T-helper 1 cell treated with Interleukin-12 subunit alpha and Interleukin-12 subunit beta and Interleukin-4 antibody, amounts not matched to agents 30 μg/mL and 1 μg/mL, for 36 hours (primary cell): ENCODE measurements at regions not wholly inside any gene's neighbourhood (a gene's known extent, or its start where the extent isn't known, plus 50 kb on each side); places are given as distances from the start of the nearest gene placed in this dataset.
"Not testable (repeated sequence)": the region's sequence is repeated elsewhere in the genome, so short reads cannot be mapped to it uniquely, and the experiment has no call there.

ENCODE experiments used
- H3K27ac Mint-ChIP-seq: one replicate; pipeline ENCODE4 v1.8.0; 2021; ENCODE audit warnings: mild to moderate bottlenecking, mixed read lengths
- H3K27me3 Mint-ChIP-seq: one replicate; pipeline ENCODE4 v1.8.0; 2021; ENCODE audit warnings: low read depth, mixed read lengths
- H3K36me3 Mint-ChIP-seq: one replicate; pipeline ENCODE4 v1.8.0; 2021; ENCODE audit warnings: low read depth, mixed read lengths
- H3K4me1 Mint-ChIP-seq: one replicate; pipeline ENCODE4 v1.8.0; 2021; ENCODE audit warnings: low read depth, mixed read lengths
- H3K4me3 Mint-ChIP-seq: one replicate; pipeline ENCODE4 v1.8.0; 2021; ENCODE audit warnings: mild to moderate bottlenecking, moderate library complexity, mixed read lengths
- H3K9me3 Mint-ChIP-seq: one replicate; pipeline ENCODE4 v1.8.0; 2021; ENCODE audit warnings: mixed read lengths

- Mint-ChIP-seq H3K4me3 (no peak overlapping the region), H3K36me3 (no peaks in the 10 kb centered on the region), H3K27ac (no peak overlapping the region), H3K4me1 (no peaks in the 10 kb centered on the region), H3K27me3 (no peaks in the 10 kb centered on the region), H3K9me3 (no peaks in the 10 kb centered on the region)
Measured at GRCh38 chr1:3981746-3982505, 81.9 kb upstream of the C1orf174 start.

- no peaks in the 10 kb centered on the region for H3K36me3 Mint-ChIP-seq
- H3K27ac Mint-ChIP-seq = no peak overlapping the region
- no peaks in the 10 kb centered on the region for H3K4me1 Mint-ChIP-seq
- no peaks in the 10 kb centered on the region for H3K27me3 Mint-ChIP-seq
- H3K9me3 Mint-ChIP-seq = no peaks in the 10 kb centered on the region
- H3K4me3 Mint-ChIP-seq = no peak overlapping the region
Measured at GRCh38 chr1:3983181-3983580, 83.1 kb upstream of the C1orf174 start.

- Mint-ChIP-seq H3K4me1 (no peaks in the 10 kb centered on the region), H3K27me3 (no peaks in the 10 kb centered on the region), H3K36me3 (no peaks in the 10 kb centered on the region), H3K27ac (no peak overlapping the region), H3K4me3 (no peak overlapping the region), H3K9me3 (no peaks in the 10 kb centered on the region)
Measured at GRCh38 chr1:3984586-3984985, 84.5 kb upstream of the C1orf174 start.

- H3K4me3 Mint-ChIP-seq = no peak overlapping the region
- no peaks in the 10 kb centered on the region for H3K27me3 Mint-ChIP-seq
- peaks cover 2% of the 10 kb centered on the region for H3K9me3 Mint-ChIP-seq
- no peak overlapping the region for H3K27ac Mint-ChIP-seq
- no peaks in the 10 kb centered on the region for H3K4me1 Mint-ChIP-seq
- H3K36me3 Mint-ChIP-seq = no peaks in the 10 kb centered on the region
Measured at GRCh38 chr1:3986686-3987218, 86.7 kb upstream of the C1orf174 start.

- H3K4me1 Mint-ChIP-seq = no peaks in the 10 kb centered on the region
- H3K27me3 Mint-ChIP-seq = no peaks in the 10 kb centered on the region
- H3K27ac Mint-ChIP-seq = no peak overlapping the region
- no peaks in the 10 kb centered on the region for H3K36me3 Mint-ChIP-seq
- peaks cover 9% of the 10 kb centered on the region for H3K9me3 Mint-ChIP-seq
- no peak overlapping the region for H3K4me3 Mint-ChIP-seq
Measured at GRCh38 chr1:3987669-3988235, 87.7 kb upstream of the C1orf174 start.

- Mint-ChIP-seq H3K36me3 (no peaks in the 10 kb centered on the region), H3K9me3 (peaks cover 9% of the 10 kb centered on the region), H3K27ac (no peak overlapping the region), H3K27me3 (no peaks in the 10 kb centered on the region), H3K4me3 (no peak overlapping the region), H3K4me1 (no peaks in the 10 kb centered on the region)
Measured at GRCh38 chr1:3988431-3988830, 88.4 kb upstream of the C1orf174 start.

- Mint-ChIP-seq H3K4me1 (no peaks in the 10 kb centered on the region), H3K36me3 (no peaks in the 10 kb centered on the region), H3K4me3 (no peak overlapping the region), H3K27me3 (no peaks in the 10 kb centered on the region), H3K27ac (no peak overlapping the region), H3K9me3 (peaks cover 9% of the 10 kb centered on the region)
Measured at GRCh38 chr1:3989465-3989864, 89.4 kb upstream of the C1orf174 start.

- H3K4me1 Mint-ChIP-seq = no peaks in the 10 kb centered on the region
- H3K36me3 Mint-ChIP-seq = no peaks in the 10 kb centered on the region
- no peaks in the 10 kb centered on the region for H3K27me3 Mint-ChIP-seq
- peak overlapping the region; percentile 62 for H3K27ac Mint-ChIP-seq
- H3K4me3 Mint-ChIP-seq = no peak overlapping the region
- H3K9me3 Mint-ChIP-seq = peaks cover 9% of the 10 kb centered on the region
Measured at GRCh38 chr1:3992103-3992556, 92.1 kb upstream of the C1orf174 start.

- no peaks in the 10 kb centered on the region for H3K27me3 Mint-ChIP-seq
Measured at GRCh38 chr1:3992746-3993145, 92.7 kb upstream of the C1orf174 start.

GRCh38 chr1:3993619-3994375 lies 93.7 kb upstream of the C1orf174 start:
- H3K27ac Mint-ChIP-seq = no peak overlapping the region
- no peaks in the 10 kb centered on the region for H3K4me1 Mint-ChIP-seq
- peaks cover 9% of the 10 kb centered on the region for H3K9me3 Mint-ChIP-seq
- no peaks in the 10 kb centered on the region for H3K36me3 Mint-ChIP-seq
- no peaks in the 10 kb centered on the region for H3K27me3 Mint-ChIP-seq
- no peak overlapping the region for H3K4me3 Mint-ChIP-seq

More at GRCh38 chr1:3992746-3993145, 92.7 kb upstream of the C1orf174 start:
- Mint-ChIP-seq H3K4me1 (no peaks in the 10 kb centered on the region), H3K27ac (no peak overlapping the region), H3K9me3 (peaks cover 9% of the 10 kb centered on the region), H3K36me3 (no peaks in the 10 kb centered on the region), H3K4me3 (no peak overlapping the region)

GRCh38 chr1:3995141-3995780 lies 95.2 kb upstream of the C1orf174 start:
- H3K4me1 Mint-ChIP-seq = no peaks in the 10 kb centered on the region
- H3K36me3 Mint-ChIP-seq = no peaks in the 10 kb centered on the region
- peaks cover 9% of the 10 kb centered on the region for H3K9me3 Mint-ChIP-seq
- no peak overlapping the region for H3K4me3 Mint-ChIP-seq
- H3K27ac Mint-ChIP-seq = no peak overlapping the region
- H3K27me3 Mint-ChIP-seq = no peaks in the 10 kb centered on the region

GRCh38 chr1:3996846-3997705 lies 97.0 kb upstream of the C1orf174 start:
- no peaks in the 10 kb centered on the region for H3K36me3 Mint-ChIP-seq
- no peaks in the 10 kb centered on the region for H3K4me1 Mint-ChIP-seq
- no peak overlapping the region for H3K4me3 Mint-ChIP-seq
- no peak overlapping the region for H3K27ac Mint-ChIP-seq
- H3K9me3 Mint-ChIP-seq = peaks cover 4% of the 10 kb centered on the region
- no peaks in the 10 kb centered on the region for H3K27me3 Mint-ChIP-seq

GRCh38 chr1:3998086-3998485 lies 98.0 kb upstream of the C1orf174 start:
- no peaks in the 10 kb centered on the region for H3K36me3 Mint-ChIP-seq
- H3K9me3 Mint-ChIP-seq = no peaks in the 10 kb centered on the region
- no peak overlapping the region for H3K4me3 Mint-ChIP-seq
- no peaks in the 10 kb centered on the region for H3K4me1 Mint-ChIP-seq
- H3K27me3 Mint-ChIP-seq = no peaks in the 10 kb centered on the region
- no peak overlapping the region for H3K27ac Mint-ChIP-seq

GRCh38 chr1:3999514-3999913 lies 99.4 kb upstream of the C1orf174 start:
- H3K27me3 Mint-ChIP-seq, H3K36me3 Mint-ChIP-seq, H3K4me3 Mint-ChIP-seq, H3K9me3 Mint-ChIP-seq, H3K4me1 Mint-ChIP-seq, H3K27ac Mint-ChIP-seq: not testable (repeated sequence)
